K562 (cell line): ENCODE measurements at regions not wholly inside any gene's neighbourhood (a gene's known extent, or its start where the extent isn't known, plus 50 kb on each side); places are given as distances from the start of the nearest gene placed in this dataset.

ENCODE experiments used
- ATAC-seq: fragments of 200-7000 bp; cut with Tn5 transposase; 3 replicates; pipeline ENCODE4 v1.9.1; 2020; ENCODE audit warnings: moderate library complexity
- BruUV-seq: library from RNA; stranded (reverse); fragments of 400-500 nt; replicated peaks from 2 replicates; lab custom pipeline; 2021; lab: Mats Ljungman, UMichigan
- CTCF ChIA-PET: fragments of 300-600 bp; formaldehyde crosslinking; extraction: SDS; loops from one replicate; lab custom pipeline; 2021; ENCODE audit warnings: low intra/inter-chr PET ratio; lab: Yijun Ruan, JAX
- POLR2A ChIA-PET: fragments of 300-600, 350-650 bp; sonication (Branson Sonifier 250); formaldehyde crosslinking; extraction: SDS; loops from one replicate; lab custom pipeline; 2021; ENCODE audit warnings: antibody characterized with exemption, inconsistent platforms; lab: Yijun Ruan, JAX
- DNase-seq, 4 experiments: peaks; one replicate each; pipeline versions ENCODE4 v3.0.0 to v3.0.0-alpha.2; 2011 to 2018; ENCODE audit warnings: low spot score in 3 of 4, mixed read lengths in 3 of 4; ENCODE audit errors: extremely low read depth in 1 of 4
- FAIRE-seq: peaks from 2 replicates; lab custom pipeline; 2011; peaks lifted over from hg19 to GRCh38; lab: Jason Lieb, UNC
- H2AFZ ChIP-seq: 2 replicates; pipeline ENCODE4 v1.6.0; 2011; ENCODE audit warnings: low read depth, low read length, control low read depth, inconsistent platforms
- H3K27ac ChIP-seq: fragments of 200-600 bp; 3 replicates; pipeline ENCODE4 v1.8.0; 2011; ENCODE audit warnings: low read depth, mild to moderate bottlenecking, control low read depth, inconsistent platforms, low read length, moderate library complexity, mixed read lengths; ENCODE audit errors: extremely low read depth
- H3K27me3 ChIP-seq, 2 experiments: fragments of 300-600 bp in 1 of 2; 2 replicates in 1 of 2; 3 replicates in 1 of 2; pipeline versions ENCODE4 v1.6.0 to v1.8.0; 2011; ENCODE audit warnings: inconsistent platforms in 2 of 2, low read length in 2 of 2, mild to moderate bottlenecking in 1 of 2, mixed read lengths in 1 of 2, moderate library complexity in 1 of 2; ENCODE audit not compliant: control insufficient read depth in 2 of 2, insufficient read depth in 2 of 2
- H3K36me3 ChIP-seq: fragments of 300-600 bp; 3 replicates; pipeline ENCODE4 v1.8.0; 2011; ENCODE audit warnings: mild to moderate bottlenecking, low read length, inconsistent platforms; ENCODE audit not compliant: control insufficient read depth, insufficient read depth
- H3K4me1 ChIP-seq, 2 experiments: fragments of 200-600 bp in 1 of 2; replicated peaks in 1 of 2; 2 replicates in 1 of 2; 3 replicates in 1 of 2; pipeline versions ENCODE4 v1.5.1 to v1.8.0; 2011; ENCODE audit warnings: inconsistent platforms in 2 of 2, low read length in 2 of 2, mild to moderate bottlenecking in 1 of 2, mixed read lengths in 1 of 2, moderate library complexity in 1 of 2; ENCODE audit not compliant: control insufficient read depth in 2 of 2, insufficient read depth in 2 of 2
- H3K4me2 ChIP-seq: 2 replicates; pipeline ENCODE4 v1.6.1; 2011; ENCODE audit warnings: low read length, control low read depth, inconsistent platforms, mixed read lengths; ENCODE audit not compliant: insufficient read depth
- H3K4me3 ChIP-seq: fragments of 200-600 bp; sonication (generic), shearing (Covaris generic); 2 replicates; pipeline ENCODE4 v1.5.1; 2016; ENCODE audit warnings: control low read depth, inconsistent platforms
- H3K79me2 ChIP-seq: fragments of 200-600 bp; 3 replicates; pipeline ENCODE4 v1.8.0; 2011; ENCODE audit warnings: low read length, inconsistent platforms; ENCODE audit not compliant: control insufficient read depth, insufficient read depth
- H3K9ac ChIP-seq, 2 experiments: 2 replicates each; pipeline versions ENCODE4 v1.6.0 to v1.6.1; 2011; ENCODE audit warnings: low read depth in 2 of 2, low read length in 2 of 2, control low read depth in 1 of 2, inconsistent platforms in 1 of 2, mild to moderate bottlenecking in 1 of 2, mixed read lengths in 1 of 2; ENCODE audit not compliant: insufficient read depth in 1 of 2
- H3K9me1 ChIP-seq: one replicate; pipeline ENCODE4 v1.6.0; 2011; ENCODE audit warnings: inconsistent platforms, mild to moderate bottlenecking, low read length, moderate library complexity; ENCODE audit not compliant: control insufficient read depth, insufficient read depth
- H3K9me3 ChIP-seq: replicated peaks from 2 replicates; pipeline ENCODE4 v1.5.1; 2011; ENCODE audit warnings: low read depth, low read length, inconsistent platforms; ENCODE audit not compliant: control insufficient read depth, insufficient read depth
- H4K20me1 ChIP-seq: replicated peaks from 2 replicates; pipeline ENCODE4 v1.6.1; 2011; ENCODE audit warnings: low read length, inconsistent platforms, mixed read lengths; ENCODE audit not compliant: control insufficient read depth, insufficient read depth
- BCL6 ChIP-seq: fragments of 250-450 bp; sonication (Bioruptor Pico); IDR thresholded peaks from 2 replicates; pipeline ENCODE4 v1.4.0; 2020
- BCLAF1 ChIP-seq, 2 experiments: fragments of 450-650 bp in 1 of 2; IDR thresholded peaks; 2 replicates each; pipeline ENCODE4 v1.6.1; 2011 to 2017; ENCODE audit warnings: low read depth in 2 of 2, antibody characterized with exemption in 1 of 2, borderline replicate concordance in 1 of 2, low read length in 1 of 2, mild to moderate bottlenecking in 1 of 2, mixed read lengths in 1 of 2; ENCODE audit not compliant: control insufficient read depth in 1 of 2
- CBFA2T3 ChIP-seq: fragments of 450-650 bp; IDR thresholded peaks from 2 replicates; pipeline ENCODE4 v1.6.1; 2017
- EHMT2 ChIP-seq: fragments of 450-650 bp; IDR thresholded peaks from 2 replicates; pipeline ENCODE4 v1.6.1; 2018; ENCODE audit warnings: antibody characterized with exemption
- ESRRB ChIP-seq: fragments of 250-450 bp; sonication (Bioruptor Pico); IDR thresholded peaks from 2 replicates; pipeline ENCODE4 v1.5.0; 2020; ENCODE audit warnings: mild to moderate bottlenecking, moderate library complexity, borderline replicate concordance
- FOXA3 ChIP-seq, 2 experiments: fragments of 450-650 bp in 1 of 2; sonication (generic) in 1 of 2; formaldehyde crosslinking; IDR thresholded peaks in 1 of 2; conservative IDR thresholded peaks in 1 of 2; 2 replicates each; pipeline versions ENCODE4 v1.4.0 to v1.8.0; 2020 to 2022; ENCODE audit warnings: mild to moderate bottlenecking in 2 of 2, missing genetic modification reagents in 1 of 2
- HLTF ChIP-seq: fragments of 450-650 bp; IDR thresholded peaks from 2 replicates; pipeline ENCODE4 v1.6.1; 2016
- MITF ChIP-seq: IDR thresholded peaks from 2 replicates; pipeline ENCODE4 v1.6.1; 2014; ENCODE audit warnings: antibody characterized with exemption
- MTA3 ChIP-seq: fragments of 450-650 bp; formaldehyde crosslinking; IDR thresholded peaks from 2 replicates; pipeline ENCODE4 v1.6.1; 2017; ENCODE audit warnings: mild to moderate bottlenecking, borderline replicate concordance
- TCF7 ChIP-seq: sonication (generic); IDR thresholded peaks from 2 replicates; pipeline ENCODE4 v1.6.1; 2016; ENCODE audit warnings: antibody characterized with exemption, borderline replicate concordance
- ZFP36 ChIP-seq: fragments of 150-350 bp; IDR thresholded peaks from 2 replicates; pipeline ENCODE4 v1.6.1; 2018; ENCODE audit warnings: low read length, low read depth; ENCODE audit not compliant: partially characterized antibody
- ZNF583 ChIP-seq: fragments of 250-450 bp; sonication (Bioruptor Pico); IDR thresholded peaks from 2 replicates; pipeline ENCODE4 v1.4.0; 2020
- WGBS: fragments of 100-300 bp; shearing (Covaris generic); methylation state at CpG from one replicate; pipeline ENCODE4 v1.1.6; 2016; ENCODE audit warnings: low coverage, mixed read lengths; ENCODE audit not compliant: insufficient coverage; ENCODE audit errors: missing lambda C conversion rate; 5-methylcytosine and 5-hydroxymethylcytosine counted together
- in situ Hi-C: fragments of 300-500 bp; cut with MboI; formaldehyde crosslinking; loops from 4 replicates; pipeline ENCODE4 v1.15.0; 2018; ENCODE audit warnings: inconsistent platforms, mixed read lengths
- intact Hi-C: fragments of 100-400 bp; cut with micrococcal nuclease; formaldehyde crosslinking; loops from 2 replicates; pipeline ENCODE4 v1.14.2; 2022

GRCh38 chr10:53123311-53123710 lies 350.7 kb upstream of the MBL2 start:
- CTCF ChIA-PET = no interaction called here

More at GRCh38 chr10:53123311-53123710, 350.7 kb upstream of the MBL2 start:
- Histone ChIP-seq H3K79me2 (no peaks in the 10 kb centered on the region), H3K27me3 (no peaks in the 10 kb centered on the region), H3K9me3 (no peaks in the 10 kb centered on the region; the same call in 1 of the 2 replicates), H3K4me1 (no peaks in the 10 kb centered on the region), H3K9me1 (no peaks in the 10 kb centered on the region), H3K4me3 (no peak overlapping the region), H3K4me2 (no peak overlapping the region), H3K27ac (no peak overlapping the region), H2AFZ (no peak overlapping the region), H3K9ac (no peak overlapping the region), H4K20me1 (no peaks in the 10 kb centered on the region), H3K36me3 (no peaks in the 10 kb centered on the region)
- FAIRE-seq = no peak
- POLR2A ChIA-PET = no interaction called here
- ATAC-seq = no peak
- TF ChIP-seq TCF7 = no peak
- no peak for TF ChIP-seq ESRRB (CRISPR knock-in tag)
- TF ChIP-seq BCLAF1 (IDR thresholded peaks at IDR 0.05; ENCODE audit: borderline replicate concordance in 1 of 2, control insufficient read depth in 1 of 2, low read depth in 2 of 2, low read length in 1 of 2) = no peak
- no peak for TF ChIP-seq CBFA2T3
- no peak for TF ChIP-seq ZNF583 (CRISPR knock-in tag)
- TF ChIP-seq ZFP36 = no peak
- no peak for TF ChIP-seq FOXA3 (CRISPR knock-in tag; conservative IDR thresholded peaks at IDR 0.05 in 1 of 2, IDR thresholded peaks at IDR 0.05 in 1 of 2)
- no peak for TF ChIP-seq HLTF
- no peak for TF ChIP-seq BCL6 (CRISPR knock-in tag)
- no peak for TF ChIP-seq EHMT2
- no peak for TF ChIP-seq MTA3
- no peak for TF ChIP-seq MITF
- WGBS = 0% methylated on average over 4 of the region's 4 CpGs
- in situ Hi-C loops = no loop called here
- BruUV-seq = no TSS peak
- no peak for DNase-seq
- intact Hi-C loops = no loop called here
